ENCODE measurements at regions not wholly inside any gene's neighbourhood (a gene's known extent, or its start where the extent isn't known, plus 50 kb on each side); places are given as distances from the start of the nearest gene placed in this dataset.

- H3K9me3 ChIP-seq: no peaks in the 10 kb centered on the region
- no peak for DNase-seq
- intact Hi-C loops (cut with DNase I; ENCODE audit: low total_unique reads): loop anchor here (10.0 kb wide), 1 partner anchor 347 kb away; no protein-coding TSS in a partner anchor
- peaks cover 4 to 29% (median 24%) of the 10 kb centered on the region in 4 donors for H3K36me3 ChIP-seq
- H3K4me3 ChIP-seq: no peak overlapping the region
- no peaks in the 10 kb centered on the region for H3K27me3 ChIP-seq
- H3K27ac ChIP-seq: no peak overlapping the region
- TF ChIP-seq POLR2AphosphoS5 (IDR thresholded peaks at IDR 0.05) (no peak), POLR2A (IDR thresholded peaks at IDR 0.05) (no peak), EP300 (IDR thresholded peaks at IDR 0.05) (no peak), CTCF (IDR thresholded peaks at IDR 0.05) (no peak)
- peaks cover 0 to 11% (median 5%) of the 10 kb centered on the region in 4 donors for H3K4me1 ChIP-seq
Observed at GRCh38 chr7:112891698-112892097, 101.5 kb upstream of the TMEM168 start.

GRCh38 chr7:112889834-112890438 lies 99.7 kb upstream of the TMEM168 start:
- Histone ChIP-seq H3K9me3 (no peaks in the 10 kb centered on the region), H3K27me3 (no peaks in the 10 kb centered on the region), H3K4me3 (no peak overlapping the region), H3K36me3 (peaks cover 4 to 27% (median 22%) of the 10 kb centered on the region in 4 donors), H3K27ac (no peak overlapping the region), H3K4me1 (peaks cover 0 to 11% (median 3%) of the 10 kb centered on the region in 4 donors)
- no peak for DNase-seq
- TF ChIP-seq CTCF (IDR thresholded peaks at IDR 0.05): no peak
- no peak for TF ChIP-seq POLR2A (IDR thresholded peaks at IDR 0.05)
- no peak for TF ChIP-seq EP300 (IDR thresholded peaks at IDR 0.05)
- no peak for TF ChIP-seq POLR2AphosphoS5 (IDR thresholded peaks at IDR 0.05)
- 86 to 94% (median 92%) methylated on average over 6 of the region's 6 CpGs for WGBS, 5 donors
- intact Hi-C loops (cut with DNase I; ENCODE audit: low total_unique reads): loop anchor here (10.0 kb wide), 1 partner anchor 345 kb away; no protein-coding TSS in a partner anchor

- peaks cover 0 to 20% (median 15%) of the 10 kb centered on the region in 4 donors for H3K36me3 ChIP-seq
- peaks cover 0 to 11% (median 3%) of the 10 kb centered on the region in 4 donors for H3K4me1 ChIP-seq
- H3K27ac ChIP-seq: no peak overlapping the region
- WGBS, 5 donors: 77 to 93% (median 87%) methylated on average over 2 of the region's 2 CpGs
- DNase-seq: no peak
- intact Hi-C loops (cut with DNase I; ENCODE audit: low total_unique reads): no loop called here
- H3K9me3 ChIP-seq: no peaks in the 10 kb centered on the region
- no peak overlapping the region for H3K4me3 ChIP-seq
- H3K27me3 ChIP-seq: no peaks in the 10 kb centered on the region
- TF ChIP-seq CTCF (IDR thresholded peaks at IDR 0.05): no peak
- no peak for TF ChIP-seq EP300 (IDR thresholded peaks at IDR 0.05)
- TF ChIP-seq POLR2AphosphoS5 (IDR thresholded peaks at IDR 0.05): no peak
Observed at GRCh38 chr7:112889268-112889667, 99.1 kb upstream of the TMEM168 start.

GRCh38 chr7:112888781-112889180 lies 98.6 kb upstream of the TMEM168 start:
- H3K27ac ChIP-seq: no peak overlapping the region
- H3K4me1 ChIP-seq: peaks cover 0 to 12% (median 3%) of the 10 kb centered on the region in 4 donors
- H3K36me3 ChIP-seq: peaks cover 0 to 15% (median 10%) of the 10 kb centered on the region in 4 donors
- H3K9me3 ChIP-seq: no peaks in the 10 kb centered on the region
- DNase-seq: no peak
- no peaks in the 10 kb centered on the region for H3K27me3 ChIP-seq
- WGBS, 5 donors: 71 to 100% (median 93%) methylated on average over 1 of the region's 1 CpG
- TF ChIP-seq POLR2AphosphoS5 (IDR thresholded peaks at IDR 0.05) (no peak), EP300 (IDR thresholded peaks at IDR 0.05) (no peak), POLR2A (IDR thresholded peaks at IDR 0.05) (no peak), CTCF (IDR thresholded peaks at IDR 0.05) (no peak)
- intact Hi-C loops (cut with DNase I; ENCODE audit: low total_unique reads): no loop called here
- no peak overlapping the region for H3K4me3 ChIP-seq

Data from stomach (tissue), 8 donors.